Mesenchymal stem cell (in vitro differentiated cells and primary cell): ENCODE measurements at regions not wholly inside any gene's neighbourhood (a gene's known extent, or its start where the extent isn't known, plus 50 kb on each side); places are given as distances from the start of the nearest gene placed in this dataset.
A peak's percentile ranks its signal among the peaks of the same experiment; 100 is the strongest.

Experiments
- DNase-seq: peaks from one replicate; pipeline ENCODE4 v3.0.0-alpha.2; 2013
- H2AFZ ChIP-seq: one replicate; pipeline ENCODE4 v1.6.1; 2013; ENCODE audit warnings: low read depth, mild to moderate bottlenecking, control low read depth, inconsistent platforms, low read length, moderate library complexity
- H2AK5ac ChIP-seq: 2 replicates; pipeline ENCODE4 v1.6.1; 2013; ENCODE audit warnings: low read length, moderate library complexity, mild to moderate bottlenecking, inconsistent platforms; ENCODE audit not compliant: severe bottlenecking
- H2BK120ac ChIP-seq: one replicate; pipeline ENCODE4 v1.6.1; 2013; ENCODE audit warnings: low read depth, mild to moderate bottlenecking, inconsistent platforms, low read length, moderate library complexity
- H2BK12ac ChIP-seq, 2 experiments: one replicate each; pipeline ENCODE4 v1.6.1; 2013; ENCODE audit warnings: inconsistent platforms in 2 of 2, low read length in 2 of 2, mild to moderate bottlenecking in 2 of 2, moderate library complexity in 2 of 2, control low read depth in 1 of 2
- H2BK15ac ChIP-seq: one replicate; pipeline ENCODE4 v1.6.1; 2013; ENCODE audit warnings: mild to moderate bottlenecking, low read depth, inconsistent platforms; ENCODE audit not compliant: poor library complexity, severe bottlenecking
- H2BK5ac ChIP-seq: 2 replicates; pipeline ENCODE4 v1.6.1; 2013; ENCODE audit warnings: low read depth, mild to moderate bottlenecking, low read length, control low read depth, inconsistent platforms; ENCODE audit not compliant: poor library complexity, severe bottlenecking
- H3K14ac ChIP-seq, 2 experiments: one replicate each; pipeline ENCODE4 v1.6.1; 2013; ENCODE audit warnings: inconsistent platforms in 2 of 2, low read length in 2 of 2, control low read depth in 1 of 2, mild to moderate bottlenecking in 1 of 2, moderate library complexity in 1 of 2
- H3K18ac ChIP-seq, 2 experiments: one replicate each; pipeline ENCODE4 v1.6.1; 2013; ENCODE audit warnings: inconsistent platforms in 2 of 2, low read length in 2 of 2, control low read depth in 1 of 2, low read depth in 1 of 2, mild to moderate bottlenecking in 1 of 2
- H3K23ac ChIP-seq, 2 experiments: one replicate each; pipeline ENCODE4 v1.6.1; 2013; ENCODE audit warnings: inconsistent platforms in 2 of 2, low read length in 2 of 2, mild to moderate bottlenecking in 2 of 2, moderate library complexity in 2 of 2, control low read depth in 1 of 2
- H3K27ac ChIP-seq: 2 replicates; pipeline ENCODE4 v1.5.1; 2013; ENCODE audit warnings: mild to moderate bottlenecking, moderate library complexity, low read length, control low read depth, inconsistent platforms; ENCODE audit not compliant: poor library complexity, severe bottlenecking
- H3K27me3 ChIP-seq, 2 experiments: 2 replicates each; pipeline versions ENCODE4 v1.6.1 to v1.7.0; 2013; ENCODE audit warnings: low read length in 2 of 2, mild to moderate bottlenecking in 2 of 2, moderate library complexity in 2 of 2, control low read depth in 1 of 2, inconsistent platforms in 1 of 2; ENCODE audit not compliant: control insufficient read depth in 1 of 2, insufficient read depth in 1 of 2
- H3K36me3 ChIP-seq, 2 experiments: 2 replicates each; pipeline versions ENCODE4 v1.6.1 to v1.7.0; 2013; ENCODE audit warnings: low read length in 2 of 2, control low read depth in 1 of 2, inconsistent platforms in 1 of 2, low read depth in 1 of 2, mild to moderate bottlenecking in 1 of 2; ENCODE audit not compliant: insufficient read depth in 2 of 2, control insufficient read depth in 1 of 2
- H3K4ac ChIP-seq, 2 experiments: one replicate each; pipeline ENCODE4 v1.6.1; 2013; ENCODE audit warnings: inconsistent platforms in 2 of 2, low read length in 2 of 2, mild to moderate bottlenecking in 2 of 2, moderate library complexity in 2 of 2, control low read depth in 1 of 2, low read depth in 1 of 2
- H3K4me1 ChIP-seq: 2 replicates; pipeline ENCODE4 v1.6.1; 2013; ENCODE audit warnings: low read depth, low read length, control low read depth; ENCODE audit not compliant: control insufficient read depth, insufficient read depth
- H3K4me2 ChIP-seq: 2 replicates; pipeline ENCODE4 v1.6.1; 2013; ENCODE audit warnings: low read length, mild to moderate bottlenecking, inconsistent platforms; ENCODE audit not compliant: poor library complexity, severe bottlenecking
- H3K4me3 ChIP-seq, 2 experiments: 2 replicates each; pipeline versions ENCODE4 v1.5.1 to v1.7.0; 2013; ENCODE audit warnings: low read length in 2 of 2, mild to moderate bottlenecking in 2 of 2, control low read depth in 1 of 2, low read depth in 1 of 2; ENCODE audit not compliant: insufficient read depth in 1 of 2
- H3K79me1 ChIP-seq: replicated peaks from 2 replicates; pipeline ENCODE4 v1.6.1; 2013; ENCODE audit warnings: mild to moderate bottlenecking, control low read depth, low read length, inconsistent platforms; ENCODE audit not compliant: poor library complexity, severe bottlenecking
- H3K9ac ChIP-seq: 2 replicates; pipeline ENCODE4 v1.7.0; 2013; ENCODE audit warnings: mild to moderate bottlenecking, low read length, moderate library complexity
- H3K9me3 ChIP-seq: 2 replicates; pipeline ENCODE4 v1.7.0; 2013; ENCODE audit warnings: mild to moderate bottlenecking, low read length; ENCODE audit not compliant: control insufficient read depth
- H4K8ac ChIP-seq: one replicate; pipeline ENCODE4 v1.6.1; 2013; ENCODE audit warnings: inconsistent platforms, mild to moderate bottlenecking, low read length, moderate library complexity
- H4K91ac ChIP-seq: one replicate; pipeline ENCODE4 v1.6.1; 2013; ENCODE audit warnings: mild to moderate bottlenecking, low read length, inconsistent platforms
- WGBS: methylation state at CpG from one replicate; pipeline ENCODE4 v1.1.7; 2013; ENCODE audit warnings: mixed read lengths; 5-methylcytosine and 5-hydroxymethylcytosine counted together

DNA sequence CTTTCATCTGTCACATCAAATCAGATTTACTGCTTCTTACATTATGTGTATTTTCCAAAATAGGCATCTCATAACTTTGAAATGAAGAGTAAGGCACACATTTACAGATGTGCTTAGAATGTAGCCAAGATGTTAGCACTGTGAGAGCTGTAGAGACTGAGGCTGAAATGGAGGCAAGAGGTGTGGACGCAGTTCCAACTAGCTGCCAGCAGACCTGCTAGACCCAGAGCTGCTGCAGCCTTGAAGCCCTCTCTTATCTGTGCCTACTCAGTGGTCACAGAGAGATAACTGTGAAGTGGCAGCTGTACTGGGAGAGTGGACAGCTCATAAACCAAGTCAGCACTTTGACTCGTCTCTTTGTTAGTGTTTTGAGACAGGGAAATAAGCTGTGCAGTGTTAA, 470.9 kb downstream of the CCER1 start:
- no peak overlapping the region for H2AK5ac ChIP-seq
- no peak overlapping the region for H2BK15ac ChIP-seq
- H3K4ac ChIP-seq: no peak overlapping the region
- no peak overlapping the region for H3K4me3 ChIP-seq
- peak overlapping the region in 1 of 2 experiments; percentile 76 for H3K18ac ChIP-seq
- no peak overlapping the region for H2BK120ac ChIP-seq
- H4K91ac ChIP-seq: no peak overlapping the region
- H3K9ac ChIP-seq: no peak overlapping the region
- H3K23ac ChIP-seq: no peak overlapping the region
- H2AFZ ChIP-seq: peak overlapping the region; percentile 85
- no peaks in the 10 kb centered on the region for H3K4me1 ChIP-seq
- H2BK12ac ChIP-seq: no peak overlapping the region
- H3K79me1 ChIP-seq: no peaks in the 10 kb centered on the region
- H2BK5ac ChIP-seq: no peak overlapping the region
- H3K27me3 ChIP-seq: no peaks in the 10 kb centered on the region
- H3K9me3 ChIP-seq: no peaks in the 10 kb centered on the region
- 25% methylated on average over 2 of the region's 2 CpGs for WGBS
- no peak overlapping the region for H3K27ac ChIP-seq
- no peaks in the 10 kb centered on the region for H3K36me3 ChIP-seq
- H4K8ac ChIP-seq: no peak overlapping the region
- H3K14ac ChIP-seq: no peak overlapping the region
- DNase-seq: peak; percentile 18
- H3K4me2 ChIP-seq: no peak overlapping the region

DNA sequence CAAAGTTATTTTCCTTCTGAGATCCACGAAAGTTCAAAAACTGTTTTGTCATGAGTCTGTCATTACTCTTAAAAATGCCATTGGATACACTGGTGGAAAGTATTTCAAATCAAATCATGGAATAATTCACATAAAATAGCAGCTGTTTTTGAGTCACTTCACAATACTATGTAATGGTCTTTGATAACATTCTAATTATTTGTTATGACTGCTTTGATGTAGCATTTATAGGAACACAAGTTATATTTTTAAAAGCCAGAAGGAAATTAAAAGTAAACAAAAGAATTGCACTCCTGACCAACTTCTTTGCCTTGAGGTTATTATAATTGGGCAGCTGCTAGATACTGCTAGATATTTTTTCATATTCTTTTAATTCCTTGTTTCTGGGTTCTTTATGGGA, 473.2 kb downstream of the CCER1 start:
- DNase-seq: no peak
- Histone ChIP-seq H2BK12ac (no peak overlapping the region), H3K23ac (no peak overlapping the region), H3K27ac (no peak overlapping the region), H2AK5ac (no peak overlapping the region), H3K18ac (no peak overlapping the region), H2BK120ac (no peak overlapping the region), H4K8ac (no peak overlapping the region), H3K4ac (no peak overlapping the region), H3K36me3 (no peaks in the 10 kb centered on the region), H3K27me3 (no peaks in the 10 kb centered on the region), H2BK5ac (no peak overlapping the region), H3K79me1 (no peaks in the 10 kb centered on the region), H3K14ac (no peak overlapping the region), H3K4me2 (no peak overlapping the region), H4K91ac (no peak overlapping the region), H3K4me1 (no peaks in the 10 kb centered on the region), H2AFZ (no peak overlapping the region), H3K9ac (no peak overlapping the region), H2BK15ac (no peak overlapping the region), H3K9me3 (no peaks in the 10 kb centered on the region), H3K4me3 (no peak overlapping the region)
- no CpG with 5 or more reads among the region's 1 CpG for WGBS

DNA sequence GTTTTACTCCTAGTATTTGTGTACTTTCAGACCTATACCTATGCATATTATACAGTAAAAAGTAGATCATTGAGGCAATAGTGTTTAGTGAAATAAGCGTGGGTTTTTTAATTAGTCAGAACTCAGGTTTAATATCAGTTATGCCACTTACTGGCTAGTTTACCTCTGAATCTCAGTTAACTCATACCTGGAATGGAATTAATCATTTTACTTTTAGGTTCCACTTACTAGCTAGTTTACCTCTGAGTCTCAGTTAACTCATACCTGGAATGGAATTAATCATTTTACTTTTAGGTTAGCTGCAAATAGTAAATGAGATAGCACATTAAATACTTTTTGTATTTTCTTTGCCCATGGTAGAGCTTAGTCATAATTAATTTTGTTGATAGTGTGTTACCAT, 475.7 kb downstream of the CCER1 start:
- no peaks in the 10 kb centered on the region for H3K27me3 ChIP-seq
- no peak overlapping the region for H2AFZ ChIP-seq
- H3K4ac ChIP-seq: no peak overlapping the region
- no peaks in the 10 kb centered on the region for H3K9me3 ChIP-seq
- H3K9ac ChIP-seq: no peak overlapping the region
- no peaks in the 10 kb centered on the region for H3K36me3 ChIP-seq
- no peak overlapping the region for H3K18ac ChIP-seq
- H3K79me1 ChIP-seq: no peaks in the 10 kb centered on the region
- no peak overlapping the region for H4K8ac ChIP-seq
- no peak for DNase-seq
- no peak overlapping the region for H2AK5ac ChIP-seq
- no peak overlapping the region for H2BK120ac ChIP-seq
- no peak overlapping the region for H3K23ac ChIP-seq
- H3K4me1 ChIP-seq: no peaks in the 10 kb centered on the region
- no CpG with 5 or more reads among the region's 1 CpG for WGBS
- no peak overlapping the region for H2BK12ac ChIP-seq
- H3K4me2 ChIP-seq: no peak overlapping the region
- no peak overlapping the region for H3K27ac ChIP-seq
- no peak overlapping the region for H2BK5ac ChIP-seq
- no peak overlapping the region for H2BK15ac ChIP-seq
- H3K4me3 ChIP-seq: no peak overlapping the region
- no peak overlapping the region for H3K14ac ChIP-seq
- H4K91ac ChIP-seq: no peak overlapping the region

DNA sequence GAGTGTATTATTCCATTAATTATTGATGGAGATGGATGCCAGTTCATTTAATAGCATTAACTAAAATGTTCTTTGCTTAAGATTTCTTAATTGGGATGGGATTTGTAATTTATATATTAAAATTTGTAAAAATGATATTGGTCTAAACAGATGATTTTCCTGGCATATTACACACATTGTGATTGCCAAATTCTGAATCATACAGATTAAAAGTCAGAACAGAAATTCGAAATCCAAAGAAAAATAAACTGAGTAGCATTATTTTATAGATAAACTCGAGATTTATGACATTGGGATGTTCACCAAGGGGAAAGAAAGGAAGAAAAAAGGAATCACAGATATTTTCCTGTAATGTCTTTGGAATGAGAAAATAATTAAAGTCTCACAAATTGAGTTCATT, 481.1 kb downstream of the CCER1 start:
- H3K36me3 ChIP-seq: no peaks in the 10 kb centered on the region
- WGBS: no CpG with 5 or more reads among the region's 2 CpGs

More for the DNA sequence above, 481.1 kb downstream of the CCER1 start:
- no peaks in the 10 kb centered on the region for H3K27me3 ChIP-seq
- no peak overlapping the region for H2AFZ ChIP-seq
- no peak overlapping the region for H3K23ac ChIP-seq
- H3K14ac ChIP-seq: no peak overlapping the region
- H2BK5ac ChIP-seq: no peak overlapping the region
- no peaks in the 10 kb centered on the region for H3K79me1 ChIP-seq
- no peak overlapping the region for H3K4me2 ChIP-seq
- H3K9me3 ChIP-seq: peaks cover 22% of the 10 kb centered on the region
- H2BK15ac ChIP-seq: no peak overlapping the region
- no peak overlapping the region for H4K8ac ChIP-seq
- no peak overlapping the region for H4K91ac ChIP-seq
- no peak overlapping the region for H2BK12ac ChIP-seq
- H3K4me3 ChIP-seq: no peak overlapping the region
- no peaks in the 10 kb centered on the region for H3K4me1 ChIP-seq
- no peak overlapping the region for H3K27ac ChIP-seq
- no peak overlapping the region for H2BK120ac ChIP-seq
- no peak for DNase-seq
- no peak overlapping the region for H3K18ac ChIP-seq
- no peak overlapping the region for H3K4ac ChIP-seq
- H3K9ac ChIP-seq: no peak overlapping the region
- H2AK5ac ChIP-seq: no peak overlapping the region
